ENCODE measurements at regions not wholly inside any gene's neighbourhood (a gene's known extent, or its start where the extent isn't known, plus 50 kb on each side); places are given as distances from the start of the nearest gene placed in this dataset.

- Histone ChIP-seq H3K4me1 (peaks cover 0 to 3% (median 0%) of the 10 kb centered on the region in 4 donors), H3K27ac (no peak overlapping the region), H3K4me3 (no peak overlapping the region), H3K36me3 (no peaks in the 10 kb centered on the region), H3K9me3 (no peaks in the 10 kb centered on the region), H3K27me3 (no peaks in the 10 kb centered on the region)
- WGBS, 2 donors, result 66 to 76% methylated on average over 1 of the region's 1 CpG
- DNase-seq (ENCODE audit: low spot score in 2 of 2), result no peak
- TF ChIP-seq EP300 (IDR thresholded peaks at IDR 0.05) (no peak), CTCF (IDR thresholded peaks at IDR 0.05) (no peak), POLR2A (IDR thresholded peaks at IDR 0.05) (no peak)
Measured at GRCh38 chr9:109629615-109630014, 131.5 kb upstream of the PTPN3 start.

- Histone ChIP-seq H3K4me1 (no peaks in the 10 kb centered on the region), H3K27me3 (peaks cover 0 to 7% of the 10 kb centered on the region in 2 donors), H3K36me3 (no peaks in the 10 kb centered on the region), H3K9me3 (no peaks in the 10 kb centered on the region), H3K4me3 (no peak overlapping the region), H3K27ac (no peak overlapping the region)
- TF ChIP-seq POLR2A (IDR thresholded peaks at IDR 0.05), result no peak
- no peak for TF ChIP-seq EP300 (IDR thresholded peaks at IDR 0.05)
- TF ChIP-seq CTCF (IDR thresholded peaks at IDR 0.05), result no peak
- 22 to 26% methylated on average over 2 of the region's 2 CpGs for WGBS, 2 donors
- no peak for DNase-seq (ENCODE audit: low spot score in 2 of 2)
Measured at GRCh38 chr9:109632817-109633216, 134.7 kb upstream of the PTPN3 start.

- Histone ChIP-seq H3K9me3 (peaks cover 0 to 7% (median 0%) of the 10 kb centered on the region in 4 donors), H3K27ac (no peak overlapping the region), H3K4me1 (peaks cover 0 to 21% (median 12%) of the 10 kb centered on the region in 4 donors), H3K4me3 (peak overlapping the region in 3 of 4 donors; percentile 19 to 50 (median 32)), H3K36me3 (no peaks in the 10 kb centered on the region), H3K27me3 (peaks cover 0 to 57% of the 10 kb centered on the region in 2 donors)
- no peak for TF ChIP-seq CTCF (IDR thresholded peaks at IDR 0.05)
- TF ChIP-seq POLR2A (IDR thresholded peaks at IDR 0.05), result no peak
- no peak for TF ChIP-seq EP300 (IDR thresholded peaks at IDR 0.05)
- DNase-seq (ENCODE audit: low spot score in 2 of 2), result no peak
- WGBS, 2 donors, result 6 to 10% methylated on average over 25 to 35 of the region's 43 CpGs
Measured at GRCh38 chr9:109639674-109640579, 140.1 kb upstream of the PALM2AKAP2 start.

- DNase-seq (ENCODE audit: low spot score in 2 of 2), result no peak
- Histone ChIP-seq H3K9me3 (peaks cover 0 to 7% (median 0%) of the 10 kb centered on the region in 4 donors), H3K4me3 (peak overlapping the region; percentile 11 to 50 (median 26)), H3K36me3 (no peaks in the 10 kb centered on the region), H3K4me1 (peaks cover 0 to 21% (median 12%) of the 10 kb centered on the region in 4 donors), H3K27ac (no peak overlapping the region), H3K27me3 (peaks cover 0 to 57% of the 10 kb centered on the region in 2 donors)
- TF ChIP-seq POLR2A (IDR thresholded peaks at IDR 0.05), result no peak
- no peak for TF ChIP-seq CTCF (IDR thresholded peaks at IDR 0.05)
- no peak for TF ChIP-seq EP300 (IDR thresholded peaks at IDR 0.05)
- 1 to 2% methylated on average over 31 to 34 of the region's 59 CpGs for WGBS, 2 donors
Measured at GRCh38 chr9:109640580-109641371, 139.2 kb upstream of the PALM2AKAP2 start.

GRCh38 chr9:109641372-109641659 lies 138.7 kb upstream of the PALM2AKAP2 start:
- H3K4me3 ChIP-seq, result peak overlapping the region in 2 of 4 donors; percentile 19 to 50
- H3K36me3 ChIP-seq, result no peaks in the 10 kb centered on the region
- H3K4me1 ChIP-seq, result peaks cover 0 to 21% (median 12%) of the 10 kb centered on the region in 4 donors
- no peak overlapping the region for H3K27ac ChIP-seq
- peaks cover 0 to 57% of the 10 kb centered on the region in 2 donors for H3K27me3 ChIP-seq
- 19 to 24% methylated on average over 8 of the region's 8 CpGs for WGBS, 2 donors
- TF ChIP-seq CTCF (IDR thresholded peaks at IDR 0.05) (no peak), POLR2A (IDR thresholded peaks at IDR 0.05) (no peak), EP300 (IDR thresholded peaks at IDR 0.05) (no peak)
- peaks cover 0 to 7% (median 0%) of the 10 kb centered on the region in 4 donors for H3K9me3 ChIP-seq
- no peak for DNase-seq (ENCODE audit: low spot score in 2 of 2)
